ENCODE measurements at regions not wholly inside any gene's neighbourhood (a gene's known extent, or its start where the extent isn't known, plus 50 kb on each side); places are given as distances from the start of the nearest gene placed in this dataset.

GRCh38 chr1:79287982-79288381 lies 281.5 kb upstream of the ADGRL4 start:
- Histone ChIP-seq H3K27me3 (ENCODE audit: control insufficient read depth, insufficient read depth, low read length) (no peaks in the 10 kb centered on the region), H3K27ac (ENCODE audit: low read length) (no peak overlapping the region), H3K4me3 (ENCODE audit: low read depth in 2 of 2, low read length in 2 of 2) (no peak overlapping the region), H3K9me3 (ENCODE audit: control insufficient read depth, insufficient read depth, low read depth, low read length) (no peaks in the 10 kb centered on the region), H3K36me3 (ENCODE audit: control insufficient read depth, insufficient read depth, low read length) (no peaks in the 10 kb centered on the region), H3K4me1 (ENCODE audit: control insufficient read depth, insufficient read depth, low read length) (no peaks in the 10 kb centered on the region)
- TF ChIP-seq CTCF (IDR thresholded peaks at IDR 0.05) (no peak), POLR2AphosphoS5 (IDR thresholded peaks at IDR 0.05; ENCODE audit: low read depth, low read length) (no peak), SIN3A (IDR thresholded peaks at IDR 0.05; ENCODE audit: borderline replicate concordance, insufficient read depth, low read depth, low read length) (no peak), REST (IDR thresholded peaks at IDR 0.05; ENCODE audit: insufficient read depth in 1 of 2, low read depth in 2 of 2, low read length in 1 of 2) (no peak), TCF7L2 (IDR thresholded peaks at IDR 0.05; ENCODE audit: low read depth, low read length) (no peak)
- intact Hi-C loops (cut with micrococcal nuclease; ENCODE audit: unreplicated experiment) (no loop called here), in situ Hi-C loops (cut with HindIII; ENCODE audit: low pct_unique_long_range_greater_than_20kb, low sequenced_read_pairs) (no loop called here)
- BruUV-seq (replicated peaks): no TSS peak
- CTCF ChIA-PET: no interaction called here
- ATAC-seq (no peak), DNase-seq (ENCODE audit: low read depth, low spot score) (no peak)
- POLR2A ChIA-PET: no interaction called here

GRCh38 chr1:79285667-79286066 lies 279.1 kb upstream of the ADGRL4 start:
- intact Hi-C loops (cut with micrococcal nuclease; ENCODE audit: unreplicated experiment) (no loop called here), in situ Hi-C loops (cut with HindIII; ENCODE audit: low pct_unique_long_range_greater_than_20kb, low sequenced_read_pairs) (no loop called here)
- DNase-seq (ENCODE audit: low read depth, low spot score) (no peak), ATAC-seq (no peak)
- CTCF ChIA-PET: no interaction called here
- POLR2A ChIA-PET: no interaction called here
- Histone ChIP-seq H3K9me3 (ENCODE audit: control insufficient read depth, insufficient read depth, low read depth, low read length) (no peaks in the 10 kb centered on the region), H3K27me3 (ENCODE audit: control insufficient read depth, insufficient read depth, low read length) (no peaks in the 10 kb centered on the region), H3K4me3 (ENCODE audit: low read depth in 2 of 2, low read length in 2 of 2) (no peak overlapping the region), H3K27ac (ENCODE audit: low read length) (no peak overlapping the region), H3K36me3 (ENCODE audit: control insufficient read depth, insufficient read depth, low read length) (no peaks in the 10 kb centered on the region), H3K4me1 (ENCODE audit: control insufficient read depth, insufficient read depth, low read length) (no peaks in the 10 kb centered on the region)
- TF ChIP-seq POLR2AphosphoS5 (IDR thresholded peaks at IDR 0.05; ENCODE audit: low read depth, low read length) (no peak), TCF7L2 (IDR thresholded peaks at IDR 0.05; ENCODE audit: low read depth, low read length) (no peak), REST (IDR thresholded peaks at IDR 0.05; ENCODE audit: insufficient read depth in 1 of 2, low read depth in 2 of 2, low read length in 1 of 2) (no peak), SIN3A (IDR thresholded peaks at IDR 0.05; ENCODE audit: borderline replicate concordance, insufficient read depth, low read depth, low read length) (no peak), CTCF (IDR thresholded peaks at IDR 0.05) (no peak)
- no TSS peak for BruUV-seq (replicated peaks)

All from Panc1 (cell line).